K562 (cell line): ENCODE measurements at regions not wholly inside any gene's neighbourhood (a gene's known extent, or its start where the extent isn't known, plus 50 kb on each side); places are given as distances from the start of the nearest gene placed in this dataset.

Experiments
- ATAC-seq: fragments of 200-7000 bp; cut with Tn5 transposase; 3 replicates; pipeline ENCODE4 v1.9.1; 2020; ENCODE audit warnings: moderate library complexity
- BruUV-seq: library from RNA; stranded (reverse); fragments of 400-500 nt; replicated peaks from 2 replicates; lab custom pipeline; 2021; lab: Mats Ljungman, UMichigan
- CTCF ChIA-PET: fragments of 300-600 bp; formaldehyde crosslinking; extraction: SDS; loops from one replicate; lab custom pipeline; 2021; ENCODE audit warnings: low intra/inter-chr PET ratio; lab: Yijun Ruan, JAX
- POLR2A ChIA-PET: fragments of 300-600, 350-650 bp; sonication (Branson Sonifier 250); formaldehyde crosslinking; extraction: SDS; loops from one replicate; lab custom pipeline; 2021; ENCODE audit warnings: antibody characterized with exemption, inconsistent platforms; lab: Yijun Ruan, JAX
- DNase-seq, 4 experiments: peaks; one replicate each; pipeline versions ENCODE4 v3.0.0 to v3.0.0-alpha.2; 2011 to 2018; ENCODE audit warnings: low spot score in 3 of 4, mixed read lengths in 3 of 4; ENCODE audit errors: extremely low read depth in 1 of 4
- FAIRE-seq: peaks from 2 replicates; lab custom pipeline; 2011; peaks lifted over from hg19 to GRCh38; lab: Jason Lieb, UNC
- H2AFZ ChIP-seq: 2 replicates; pipeline ENCODE4 v1.6.0; 2011; ENCODE audit warnings: low read depth, low read length, control low read depth, inconsistent platforms
- H3K27ac ChIP-seq: fragments of 200-600 bp; 3 replicates; pipeline ENCODE4 v1.8.0; 2011; ENCODE audit warnings: low read depth, mild to moderate bottlenecking, control low read depth, inconsistent platforms, low read length, moderate library complexity, mixed read lengths; ENCODE audit errors: extremely low read depth
- H3K27me3 ChIP-seq, 2 experiments: fragments of 300-600 bp in 1 of 2; 2 replicates in 1 of 2; 3 replicates in 1 of 2; pipeline versions ENCODE4 v1.6.0 to v1.8.0; 2011; ENCODE audit warnings: inconsistent platforms in 2 of 2, low read length in 2 of 2, mild to moderate bottlenecking in 1 of 2, mixed read lengths in 1 of 2, moderate library complexity in 1 of 2; ENCODE audit not compliant: control insufficient read depth in 2 of 2, insufficient read depth in 2 of 2
- H3K36me3 ChIP-seq: fragments of 300-600 bp; 3 replicates; pipeline ENCODE4 v1.8.0; 2011; ENCODE audit warnings: mild to moderate bottlenecking, low read length, inconsistent platforms; ENCODE audit not compliant: control insufficient read depth, insufficient read depth
- H3K4me1 ChIP-seq, 2 experiments: fragments of 200-600 bp in 1 of 2; replicated peaks in 1 of 2; 2 replicates in 1 of 2; 3 replicates in 1 of 2; pipeline versions ENCODE4 v1.5.1 to v1.8.0; 2011; ENCODE audit warnings: inconsistent platforms in 2 of 2, low read length in 2 of 2, mild to moderate bottlenecking in 1 of 2, mixed read lengths in 1 of 2, moderate library complexity in 1 of 2; ENCODE audit not compliant: control insufficient read depth in 2 of 2, insufficient read depth in 2 of 2
- H3K4me2 ChIP-seq: 2 replicates; pipeline ENCODE4 v1.6.1; 2011; ENCODE audit warnings: low read length, control low read depth, inconsistent platforms, mixed read lengths; ENCODE audit not compliant: insufficient read depth
- H3K4me3 ChIP-seq: fragments of 200-600 bp; sonication (generic), shearing (Covaris generic); 2 replicates; pipeline ENCODE4 v1.5.1; 2016; ENCODE audit warnings: control low read depth, inconsistent platforms
- H3K79me2 ChIP-seq: fragments of 200-600 bp; 3 replicates; pipeline ENCODE4 v1.8.0; 2011; ENCODE audit warnings: low read length, inconsistent platforms; ENCODE audit not compliant: control insufficient read depth, insufficient read depth
- H3K9ac ChIP-seq, 2 experiments: 2 replicates each; pipeline versions ENCODE4 v1.6.0 to v1.6.1; 2011; ENCODE audit warnings: low read depth in 2 of 2, low read length in 2 of 2, control low read depth in 1 of 2, inconsistent platforms in 1 of 2, mild to moderate bottlenecking in 1 of 2, mixed read lengths in 1 of 2; ENCODE audit not compliant: insufficient read depth in 1 of 2
- H3K9me1 ChIP-seq: one replicate; pipeline ENCODE4 v1.6.0; 2011; ENCODE audit warnings: inconsistent platforms, mild to moderate bottlenecking, low read length, moderate library complexity; ENCODE audit not compliant: control insufficient read depth, insufficient read depth
- H3K9me3 ChIP-seq: replicated peaks from 2 replicates; pipeline ENCODE4 v1.5.1; 2011; ENCODE audit warnings: low read depth, low read length, inconsistent platforms; ENCODE audit not compliant: control insufficient read depth, insufficient read depth
- H4K20me1 ChIP-seq: replicated peaks from 2 replicates; pipeline ENCODE4 v1.6.1; 2011; ENCODE audit warnings: low read length, inconsistent platforms, mixed read lengths; ENCODE audit not compliant: control insufficient read depth, insufficient read depth
- CBFB ChIP-seq: sonication (generic); formaldehyde crosslinking; IDR thresholded peaks from 2 replicates; pipeline ENCODE4 v1.4.0; 2020; ENCODE audit warnings: mild to moderate bottlenecking, missing genetic modification reagents
- CREB3 ChIP-seq: fragments of 450-650 bp; conservative IDR thresholded peaks from 2 replicates; pipeline ENCODE4 v1.6.1; 2016; ENCODE audit warnings: missing genetic modification characterization, low read depth, mild to moderate bottlenecking, missing compliant biosample characterization, moderate library complexity
- CUX1 ChIP-seq: fragments of 200-800 bp; sonication (Bioruptor generic); IDR thresholded peaks from 2 replicates; pipeline ENCODE4 v1.6.1; 2016; ENCODE audit warnings: missing genetic modification characterization, missing compliant biosample characterization
- HDGF ChIP-seq: fragments of 450-650 bp; IDR thresholded peaks from 2 replicates; pipeline ENCODE4 v1.6.1; 2016
- HIVEP1 ChIP-seq: fragments of 250-450 bp; sonication (Bioruptor Pico); IDR thresholded peaks from 2 replicates; pipeline ENCODE4 v1.4.0; 2020; ENCODE audit warnings: mild to moderate bottlenecking
- MYC ChIP-seq, 2 experiments: fragments of 250-450 bp in 1 of 2; sonication (Bioruptor Pico) in 1 of 2; IDR thresholded peaks; 2 replicates each; pipeline versions ENCODE4 v1.5.1 to v1.6.1; 2012 to 2021; ENCODE audit warnings: low read depth in 2 of 2, borderline replicate concordance in 1 of 2, improper control_type of control experiment in 1 of 2, low read length in 1 of 2, mild to moderate bottlenecking in 1 of 2, moderate library complexity in 1 of 2
- SETDB1 ChIP-seq: IDR thresholded peaks from one replicate; pipeline ENCODE4 v1.6.1; 2012; ENCODE audit warnings: low read length, control low read depth, inconsistent platforms
- ZNF785 ChIP-seq: fragments of 250-450 bp; sonication (Bioruptor Pico); IDR thresholded peaks from 2 replicates; pipeline ENCODE4 v1.4.0; 2020; ENCODE audit warnings: mild to moderate bottlenecking
- WGBS: fragments of 100-300 bp; shearing (Covaris generic); methylation state at CpG from one replicate; pipeline ENCODE4 v1.1.6; 2016; ENCODE audit warnings: low coverage, mixed read lengths; ENCODE audit not compliant: insufficient coverage; ENCODE audit errors: missing lambda C conversion rate; 5-methylcytosine and 5-hydroxymethylcytosine counted together
- in situ Hi-C: fragments of 300-500 bp; cut with MboI; formaldehyde crosslinking; loops from 4 replicates; pipeline ENCODE4 v1.15.0; 2018; ENCODE audit warnings: inconsistent platforms, mixed read lengths
- intact Hi-C: fragments of 100-400 bp; cut with micrococcal nuclease; formaldehyde crosslinking; loops from 2 replicates; pipeline ENCODE4 v1.14.2; 2022
- TF ChIP-seq, protein P1 (sequence below), 2 experiments: IDR thresholded peaks; 2 replicates each; pipeline ENCODE4 v1.6.1; 2011; ENCODE audit warnings: borderline replicate concordance in 1 of 2, control low read depth in 1 of 2, low read depth in 1 of 2, low read length in 1 of 2, mild to moderate bottlenecking in 1 of 2, mixed read lengths in 1 of 2, moderate library complexity in 1 of 2; ENCODE audit not compliant: insufficient read depth in 1 of 2, insufficient read length in 1 of 2, poor library complexity in 1 of 2, severe bottlenecking in 1 of 2; ENCODE audit errors: extremely low read depth in 1 of 2
- TF ChIP-seq, protein P2 (sequence below): sonication (generic); formaldehyde crosslinking; IDR thresholded peaks from 2 replicates; pipeline ENCODE4 v1.8.0; 2023; ENCODE audit warnings: mild to moderate bottlenecking, missing genetic modification reagents

DNA sequence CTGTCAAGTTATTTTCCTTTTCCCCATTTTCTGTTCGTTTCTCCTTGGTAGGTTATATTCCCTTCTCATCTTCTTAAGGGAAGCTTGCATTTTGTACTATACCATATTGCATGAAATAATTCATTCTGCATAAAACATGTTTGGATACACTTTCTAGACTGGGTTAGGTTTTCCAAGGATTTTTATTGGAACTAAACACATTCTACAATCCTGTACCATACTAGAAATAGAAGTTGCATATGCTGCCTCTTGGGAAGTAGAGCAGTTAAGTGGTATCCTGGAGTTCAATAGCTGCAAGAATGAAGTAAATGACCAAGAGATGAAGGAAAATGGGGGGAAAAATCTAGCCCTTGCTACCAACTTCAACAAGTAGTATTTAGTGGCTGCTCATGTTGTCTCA is 393.7 kb upstream of the SLIT2 start:
- in situ Hi-C loops, result no loop called here
- ChIA-PET POLR2A (no interaction called here), CTCF (no interaction called here)
- intact Hi-C loops, result no loop called here
- Histone ChIP-seq H3K9ac (no peak overlapping the region), H3K27me3 (no peaks in the 10 kb centered on the region), H3K79me2 (no peaks in the 10 kb centered on the region), H3K4me2 (no peak overlapping the region), H3K36me3 (no peaks in the 10 kb centered on the region), H3K27ac (no peak overlapping the region), H3K9me3 (no peaks in the 10 kb centered on the region), H3K4me1 (no peaks in the 10 kb centered on the region), H4K20me1 (no peaks in the 10 kb centered on the region), H3K4me3 (no peak overlapping the region), H2AFZ (no peak overlapping the region), H3K9me1 (no peaks in the 10 kb centered on the region)
- BruUV-seq, result no TSS peak
- DNase-seq (no peak), FAIRE-seq (no peak), ATAC-seq (no peak)
- TF ChIP-seq CBFB (no peak), HIVEP1 (CRISPR knock-in tag) (no peak), SETDB1 (no peak), ZNF785 (no peak), HDGF (no peak), MYC (IDR thresholded peaks at IDR 0.05; ENCODE audit: low read depth, low read length) (no peak), MYC (CRISPR knock-in tag; IDR thresholded peaks at IDR 0.05; ENCODE audit: borderline replicate concordance, low read depth) (no peak), CREB3 (no peak), CUX1 (no peak)
- TF ChIP-seq, protein P1, sequence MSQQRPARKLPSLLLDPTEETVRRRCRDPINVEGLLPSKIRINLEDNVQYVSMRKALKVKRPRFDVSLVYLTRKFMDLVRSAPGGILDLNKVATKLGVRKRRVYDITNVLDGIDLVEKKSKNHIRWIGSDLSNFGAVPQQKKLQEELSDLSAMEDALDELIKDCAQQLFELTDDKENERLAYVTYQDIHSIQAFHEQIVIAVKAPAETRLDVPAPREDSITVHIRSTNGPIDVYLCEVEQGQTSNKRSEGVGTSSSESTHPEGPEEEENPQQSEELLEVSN (IDR thresholded peaks at IDR 0.05; ENCODE audit: borderline replicate concordance in 1 of 2, extremely low read depth in 1 of 2, insufficient read depth in 1 of 2, insufficient read length in 1 of 2, low read depth in 1 of 2, low read length in 1 of 2, poor library complexity in 1 of 2, severe bottlenecking in 1 of 2), result no peak
- TF ChIP-seq, protein P2, sequence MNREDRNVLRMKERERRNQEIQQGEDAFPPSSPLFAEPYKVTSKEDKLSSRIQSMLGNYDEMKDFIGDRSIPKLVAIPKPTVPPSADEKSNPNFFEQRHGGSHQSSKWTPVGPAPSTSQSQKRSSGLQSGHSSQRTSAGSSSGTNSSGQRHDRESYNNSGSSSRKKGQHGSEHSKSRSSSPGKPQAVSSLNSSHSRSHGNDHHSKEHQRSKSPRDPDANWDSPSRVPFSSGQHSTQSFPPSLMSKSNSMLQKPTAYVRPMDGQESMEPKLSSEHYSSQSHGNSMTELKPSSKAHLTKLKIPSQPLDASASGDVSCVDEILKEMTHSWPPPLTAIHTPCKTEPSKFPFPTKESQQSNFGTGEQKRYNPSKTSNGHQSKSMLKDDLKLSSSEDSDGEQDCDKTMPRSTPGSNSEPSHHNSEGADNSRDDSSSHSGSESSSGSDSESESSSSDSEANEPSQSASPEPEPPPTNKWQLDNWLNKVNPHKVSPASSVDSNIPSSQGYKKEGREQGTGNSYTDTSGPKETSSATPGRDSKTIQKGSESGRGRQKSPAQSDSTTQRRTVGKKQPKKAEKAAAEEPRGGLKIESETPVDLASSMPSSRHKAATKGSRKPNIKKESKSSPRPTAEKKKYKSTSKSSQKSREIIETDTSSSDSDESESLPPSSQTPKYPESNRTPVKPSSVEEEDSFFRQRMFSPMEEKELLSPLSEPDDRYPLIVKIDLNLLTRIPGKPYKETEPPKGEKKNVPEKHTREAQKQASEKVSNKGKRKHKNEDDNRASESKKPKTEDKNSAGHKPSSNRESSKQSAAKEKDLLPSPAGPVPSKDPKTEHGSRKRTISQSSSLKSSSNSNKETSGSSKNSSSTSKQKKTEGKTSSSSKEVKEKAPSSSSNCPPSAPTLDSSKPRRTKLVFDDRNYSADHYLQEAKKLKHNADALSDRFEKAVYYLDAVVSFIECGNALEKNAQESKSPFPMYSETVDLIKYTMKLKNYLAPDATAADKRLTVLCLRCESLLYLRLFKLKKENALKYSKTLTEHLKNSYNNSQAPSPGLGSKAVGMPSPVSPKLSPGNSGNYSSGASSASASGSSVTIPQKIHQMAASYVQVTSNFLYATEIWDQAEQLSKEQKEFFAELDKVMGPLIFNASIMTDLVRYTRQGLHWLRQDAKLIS, result no peak
- WGBS, result 5% methylated on average over 1 of the region's 1 CpG
